Esophagus muscularis mucosa (tissue), 4 donors: ENCODE measurements at regions not wholly inside any gene's neighbourhood (a gene's known extent, or its start where the extent isn't known, plus 50 kb on each side); places are given as distances from the start of the nearest gene placed in this dataset.

Source experiments
- DNase-seq: peaks from one replicate; pipeline ENCODE4 v3.0.0-alpha.2; 2017; ENCODE audit errors: extremely low spot score
- H3K27ac ChIP-seq, 4 donors: fragments of 200-600 bp; sonication (generic); replicated peaks in 1 of 4; 1 replicate in 3 of 4; 2 replicates in 1 of 4; pipeline ENCODE4 v1.5.1; 2016 to 2019; ENCODE audit warnings: mild to moderate bottlenecking in 1 of 4
- H3K27me3 ChIP-seq, 4 donors: fragments of 200-600 bp; sonication (generic); one replicate each; pipeline versions ENCODE4 v1.5.1 to v1.6.0; 2016 to 2019
- H3K36me3 ChIP-seq, 4 donors: fragments of 200-600 bp; sonication (generic); one replicate each; pipeline ENCODE4 v1.5.1; 2016 to 2019
- H3K4me1 ChIP-seq, 4 donors: fragments of 200-600 bp; sonication (generic); one replicate each; pipeline ENCODE4 v1.5.1; 2016 to 2019
- H3K4me3 ChIP-seq, 4 donors: fragments of 200-600 bp; sonication (generic); 1 replicate in 2 of 4; 2 replicates in 2 of 4; pipeline ENCODE4 v1.5.1; 2016 to 2019; ENCODE audit warnings: mild to moderate bottlenecking in 4 of 4, moderate library complexity in 1 of 4
- H3K9me3 ChIP-seq, 4 donors: fragments of 200-600 bp; sonication (generic); 1 replicate in 3 of 4; 2 replicates in 1 of 4; pipeline ENCODE4 v1.5.1; 2016 to 2019
- EP300 ChIP-seq: sonication (generic); formaldehyde crosslinking; IDR thresholded peaks from one replicate; pipeline ENCODE4 v1.6.1; 2017; ENCODE audit warnings: antibody characterized with exemption
- POLR2A ChIP-seq: fragments of 450-650 bp; IDR thresholded peaks from one replicate; pipeline ENCODE4 v1.6.1; 2017; ENCODE audit warnings: antibody characterized with exemption, moderate library complexity, mild to moderate bottlenecking, low read depth
- POLR2AphosphoS5 ChIP-seq, 2 donors: sonication (generic); formaldehyde crosslinking; IDR thresholded peaks; one replicate each; pipeline ENCODE4 v1.6.1; 2017; ENCODE audit warnings: antibody characterized with exemption in 2 of 2
- WGBS: methylation state at CpG from one replicate; pipeline ENCODE4 v1.1.5; 2018; 5-methylcytosine and 5-hydroxymethylcytosine counted together
- intact Hi-C: fragments of 100-400 bp; cut with DNase I; formaldehyde crosslinking; loops from one replicate; pipeline ENCODE4 v1.15.1; 2023
- TF ChIP-seq, protein P1 (sequence below), 3 experiments: fragments of 200-600 bp in 2 of 3; fragments of 450-650 bp in 1 of 3; sonication (generic) in 2 of 3; IDR thresholded peaks; one replicate each; pipeline ENCODE4 v1.5.1; 2017 to 2019; ENCODE audit warnings: antibody characterized with exemption in 3 of 3, mild to moderate bottlenecking in 2 of 3, moderate library complexity in 1 of 3

DNA sequence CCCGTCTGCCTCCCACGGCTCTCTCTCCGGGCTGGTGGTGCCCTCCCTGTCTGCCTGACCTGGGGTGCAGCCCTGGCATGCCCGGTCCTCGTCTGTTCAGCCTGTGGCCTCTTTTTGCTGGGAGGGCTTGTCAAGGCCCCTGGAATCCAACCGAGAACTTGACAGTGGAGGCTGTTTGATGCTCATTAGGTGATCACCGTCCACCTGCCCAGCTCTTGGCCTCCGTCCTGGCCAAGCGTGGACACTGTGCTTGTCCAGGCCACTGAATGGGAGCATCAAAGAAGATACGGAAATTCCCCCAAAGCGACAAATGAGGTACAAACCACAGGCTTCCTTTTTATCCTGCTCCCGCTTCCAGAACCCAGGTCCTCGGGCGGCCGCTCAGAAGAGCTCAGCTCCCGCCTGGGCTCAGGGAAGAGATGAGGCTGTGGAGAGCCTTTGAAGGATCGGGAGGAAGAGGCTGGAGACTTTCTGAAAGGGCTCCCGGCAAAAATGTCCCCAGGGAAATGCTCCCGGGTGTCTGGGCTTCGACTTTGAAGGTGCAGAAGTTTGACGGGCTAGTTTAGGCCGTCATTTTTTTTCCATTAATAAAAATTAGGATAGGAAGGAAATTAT, 1273.9 kb downstream of the BRD1 start:
- WGBS = 81% methylated on average over 21 of the region's 22 CpGs
- no peak overlapping the region for H3K27ac ChIP-seq
- H3K4me3 ChIP-seq = no peak overlapping the region
- intact Hi-C loops = no loop called here
- H3K4me1 ChIP-seq = no peaks in the 10 kb centered on the region
- H3K9me3 ChIP-seq = no peaks in the 10 kb centered on the region
- no peak for DNase-seq
- TF ChIP-seq POLR2AphosphoS5 (IDR thresholded peaks at IDR 0.05) (no peak), POLR2A (no peak)
- no peaks in the 10 kb centered on the region for H3K36me3 ChIP-seq
- H3K27me3 ChIP-seq = peaks cover 0 to 82% (median 0%) of the 10 kb centered on the region in 4 donors

DNA sequence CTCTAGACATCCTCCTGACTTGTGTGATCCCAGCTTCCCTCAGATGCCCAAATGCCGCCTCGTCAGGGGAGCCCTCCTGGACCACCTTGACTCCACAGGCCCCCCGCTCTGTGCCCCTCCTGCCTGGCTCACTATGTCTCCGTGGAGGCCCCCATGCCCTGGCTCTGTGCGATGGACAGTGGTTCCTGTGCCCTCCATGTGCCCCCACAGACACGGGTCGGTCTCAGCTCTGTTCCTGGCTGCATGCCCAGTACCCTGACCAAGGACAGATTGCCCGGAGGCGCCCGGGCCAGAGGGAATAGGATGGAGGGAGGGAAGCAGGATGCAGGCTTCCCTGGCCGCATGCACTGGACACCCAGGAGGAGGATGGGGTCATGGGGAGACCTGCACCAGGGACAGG, 1274.6 kb downstream of the BRD1 start:
- TF ChIP-seq, protein P1, sequence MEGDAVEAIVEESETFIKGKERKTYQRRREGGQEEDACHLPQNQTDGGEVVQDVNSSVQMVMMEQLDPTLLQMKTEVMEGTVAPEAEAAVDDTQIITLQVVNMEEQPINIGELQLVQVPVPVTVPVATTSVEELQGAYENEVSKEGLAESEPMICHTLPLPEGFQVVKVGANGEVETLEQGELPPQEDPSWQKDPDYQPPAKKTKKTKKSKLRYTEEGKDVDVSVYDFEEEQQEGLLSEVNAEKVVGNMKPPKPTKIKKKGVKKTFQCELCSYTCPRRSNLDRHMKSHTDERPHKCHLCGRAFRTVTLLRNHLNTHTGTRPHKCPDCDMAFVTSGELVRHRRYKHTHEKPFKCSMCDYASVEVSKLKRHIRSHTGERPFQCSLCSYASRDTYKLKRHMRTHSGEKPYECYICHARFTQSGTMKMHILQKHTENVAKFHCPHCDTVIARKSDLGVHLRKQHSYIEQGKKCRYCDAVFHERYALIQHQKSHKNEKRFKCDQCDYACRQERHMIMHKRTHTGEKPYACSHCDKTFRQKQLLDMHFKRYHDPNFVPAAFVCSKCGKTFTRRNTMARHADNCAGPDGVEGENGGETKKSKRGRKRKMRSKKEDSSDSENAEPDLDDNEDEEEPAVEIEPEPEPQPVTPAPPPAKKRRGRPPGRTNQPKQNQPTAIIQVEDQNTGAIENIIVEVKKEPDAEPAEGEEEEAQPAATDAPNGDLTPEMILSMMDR (IDR thresholded peaks at IDR 0.05) = no peak
- no peak for TF ChIP-seq POLR2AphosphoS5 (IDR thresholded peaks at IDR 0.05)
- TF ChIP-seq EP300 = no peak
- no peak for TF ChIP-seq POLR2A
- H3K27ac ChIP-seq = no peak overlapping the region
- peaks cover 0 to 83% (median 0%) of the 10 kb centered on the region in 4 donors for H3K27me3 ChIP-seq
- H3K36me3 ChIP-seq = no peaks in the 10 kb centered on the region
- WGBS = 57% methylated on average over 9 of the region's 11 CpGs
- no peak overlapping the region for H3K4me3 ChIP-seq
- DNase-seq = no peak
- intact Hi-C loops = no loop called here
- H3K9me3 ChIP-seq = no peaks in the 10 kb centered on the region
- H3K4me1 ChIP-seq = no peaks in the 10 kb centered on the region

DNA sequence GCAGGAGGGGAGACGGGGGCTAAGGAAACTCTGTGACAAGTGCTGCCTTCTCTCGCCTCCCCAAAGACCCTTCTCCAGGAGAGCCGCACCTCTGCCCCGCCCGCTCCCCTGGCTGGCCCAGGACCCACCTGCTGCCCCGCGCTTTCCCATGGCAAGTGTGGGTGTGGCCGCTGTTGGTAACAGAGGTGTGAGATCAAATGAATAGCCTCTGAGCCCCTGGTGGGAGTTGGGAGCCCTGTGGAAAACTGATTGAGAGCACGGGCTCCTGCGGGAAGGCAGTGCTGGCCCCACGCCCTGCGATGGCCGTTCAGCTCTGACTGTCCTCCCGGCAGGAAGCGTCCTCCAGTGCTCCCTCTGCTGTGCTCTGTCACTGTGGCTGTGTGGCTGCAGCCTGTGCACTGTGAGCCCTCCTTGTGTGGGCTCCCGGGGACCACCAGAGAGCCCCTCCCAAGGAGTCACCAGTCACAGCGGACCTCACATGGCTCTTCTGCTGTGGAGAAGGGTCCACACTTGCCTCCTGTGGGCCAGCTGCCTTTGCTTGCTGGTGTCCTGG, 1275.9 kb downstream of the BRD1 start:
- no peaks in the 10 kb centered on the region for H3K4me1 ChIP-seq
- H3K36me3 ChIP-seq = no peaks in the 10 kb centered on the region
- no peak overlapping the region for H3K4me3 ChIP-seq
- H3K27ac ChIP-seq = no peak overlapping the region
- intact Hi-C loops = no loop called here
- TF ChIP-seq POLR2A (no peak), EP300 (no peak), POLR2AphosphoS5 (IDR thresholded peaks at IDR 0.05) (no peak)
- TF ChIP-seq, protein P1 (IDR thresholded peaks at IDR 0.05) = no peak
- H3K9me3 ChIP-seq = no peaks in the 10 kb centered on the region
- peaks cover 0 to 76% (median 0%) of the 10 kb centered on the region in 4 donors for H3K27me3 ChIP-seq
- DNase-seq = no peak
- 80% methylated on average over 8 of the region's 17 CpGs for WGBS

DNA sequence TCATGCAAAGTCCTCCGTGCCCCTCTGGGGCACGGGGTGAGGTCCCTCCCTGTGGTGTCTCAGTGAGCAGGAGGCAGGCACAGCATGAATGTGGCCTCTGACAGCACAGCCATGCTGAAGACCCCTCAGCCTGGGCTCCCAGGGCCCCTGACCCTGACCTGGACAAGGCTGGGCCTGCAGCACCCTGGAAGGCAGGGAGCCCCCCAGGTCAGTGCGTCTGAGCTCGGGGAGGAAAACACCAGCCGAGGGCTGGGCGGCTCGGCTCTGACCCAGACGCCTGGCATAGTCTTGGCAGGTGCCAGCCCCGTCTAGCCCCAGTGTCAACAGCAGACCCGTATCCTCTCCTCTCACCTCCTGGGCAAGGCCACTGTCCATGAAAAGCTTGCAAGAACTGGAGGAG, 1276.6 kb downstream of the BRD1 start:
- no peak for DNase-seq
- Histone ChIP-seq H3K4me1 (no peaks in the 10 kb centered on the region), H3K27ac (no peak overlapping the region), H3K9me3 (no peaks in the 10 kb centered on the region), H3K27me3 (peaks cover 0 to 69% (median 0%) of the 10 kb centered on the region in 4 donors), H3K4me3 (no peak overlapping the region), H3K36me3 (no peaks in the 10 kb centered on the region)
- intact Hi-C loops = no loop called here
- TF ChIP-seq, protein P1 (IDR thresholded peaks at IDR 0.05) = no peak
- TF ChIP-seq POLR2A (no peak), EP300 (no peak), POLR2AphosphoS5 (IDR thresholded peaks at IDR 0.05) (no peak)
- WGBS = no CpG with 5 or more reads among the region's 10 CpGs

DNA sequence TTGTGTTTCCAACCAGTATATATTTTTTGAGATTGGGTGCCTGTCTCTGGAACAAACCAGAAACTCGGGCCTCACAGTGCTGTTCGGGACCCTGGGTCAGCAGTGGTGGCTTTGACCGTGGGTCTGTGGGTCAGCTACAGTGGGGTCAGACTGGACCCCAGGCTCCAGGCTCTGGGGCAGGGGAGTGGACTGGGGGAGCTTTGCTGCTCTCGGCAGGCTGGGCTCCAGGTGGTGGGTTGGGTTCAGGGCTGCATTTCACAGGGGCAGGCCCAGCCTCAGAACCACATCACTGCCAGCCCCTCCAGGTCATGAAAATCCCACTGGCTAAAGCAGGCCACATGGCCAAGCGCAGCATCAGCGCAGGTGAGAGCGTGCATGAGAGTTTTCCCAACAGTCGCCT, 1279.3 kb downstream of the BRD1 start:
- no peak overlapping the region for H3K27ac ChIP-seq
- TF ChIP-seq EP300 (no peak), POLR2AphosphoS5 (IDR thresholded peaks at IDR 0.05) (no peak), POLR2A (no peak)
- TF ChIP-seq, protein P1 (IDR thresholded peaks at IDR 0.05) = no peak
- no peaks in the 10 kb centered on the region for H3K4me1 ChIP-seq
- H3K36me3 ChIP-seq = no peaks in the 10 kb centered on the region
- no peaks in the 10 kb centered on the region for H3K9me3 ChIP-seq
- H3K27me3 ChIP-seq = peaks cover 0 to 74% (median 0%) of the 10 kb centered on the region in 4 donors
- no peak for DNase-seq
- intact Hi-C loops = no loop called here
- WGBS = 86% methylated on average over 7 of the region's 8 CpGs
- no peak overlapping the region for H3K4me3 ChIP-seq
